ENCODE measurements at regions not wholly inside any gene's neighbourhood (a gene's known extent, or its start where the extent isn't known, plus 50 kb on each side); places are given as distances from the start of the nearest gene placed in this dataset.
"Not testable (repeated sequence)": the region's sequence is repeated elsewhere in the genome, so short reads cannot be mapped to it uniquely, and the experiment has no call there.

DNA sequence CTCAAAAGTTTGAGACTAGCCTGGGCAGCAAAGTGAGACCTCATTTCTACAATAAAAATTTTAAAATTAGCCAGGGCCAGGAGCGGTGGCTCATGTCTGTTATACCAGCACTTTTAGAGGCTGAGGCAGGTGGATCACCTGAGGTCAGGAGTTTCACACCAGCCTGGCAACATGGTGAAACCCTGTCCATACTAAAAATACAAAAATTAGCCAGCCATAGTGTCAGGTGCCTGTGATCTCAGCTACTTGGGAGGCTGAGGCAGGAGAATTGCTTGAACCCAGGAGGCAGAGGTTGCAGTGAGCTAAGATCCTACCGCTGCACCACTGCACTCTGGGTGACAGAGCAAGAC, 85.1 kb upstream of the MAP4 start:
- not testable (repeated sequence) for TF ChIP-seq CTCF (IDR thresholded peaks at IDR 0.05); ESRRA (CRISPR knock-in tag; IDR thresholded peaks at IDR 0.05; ENCODE audit: borderline replicate concordance); NFE2L1 (CRISPR knock-in tag; IDR thresholded peaks at IDR 0.05); NR3C1 (CRISPR knock-in tag; conservative IDR thresholded peaks at IDR 0.05; ENCODE audit: low read depth); FOXP1 (CRISPR knock-in tag; IDR thresholded peaks at IDR 0.05; ENCODE audit: borderline replicate concordance); ATF1 (CRISPR knock-in tag; IDR thresholded peaks at IDR 0.05); MLX (CRISPR knock-in tag; IDR thresholded peaks at IDR 0.05)
- TF ChIP-seq, protein P1, sequence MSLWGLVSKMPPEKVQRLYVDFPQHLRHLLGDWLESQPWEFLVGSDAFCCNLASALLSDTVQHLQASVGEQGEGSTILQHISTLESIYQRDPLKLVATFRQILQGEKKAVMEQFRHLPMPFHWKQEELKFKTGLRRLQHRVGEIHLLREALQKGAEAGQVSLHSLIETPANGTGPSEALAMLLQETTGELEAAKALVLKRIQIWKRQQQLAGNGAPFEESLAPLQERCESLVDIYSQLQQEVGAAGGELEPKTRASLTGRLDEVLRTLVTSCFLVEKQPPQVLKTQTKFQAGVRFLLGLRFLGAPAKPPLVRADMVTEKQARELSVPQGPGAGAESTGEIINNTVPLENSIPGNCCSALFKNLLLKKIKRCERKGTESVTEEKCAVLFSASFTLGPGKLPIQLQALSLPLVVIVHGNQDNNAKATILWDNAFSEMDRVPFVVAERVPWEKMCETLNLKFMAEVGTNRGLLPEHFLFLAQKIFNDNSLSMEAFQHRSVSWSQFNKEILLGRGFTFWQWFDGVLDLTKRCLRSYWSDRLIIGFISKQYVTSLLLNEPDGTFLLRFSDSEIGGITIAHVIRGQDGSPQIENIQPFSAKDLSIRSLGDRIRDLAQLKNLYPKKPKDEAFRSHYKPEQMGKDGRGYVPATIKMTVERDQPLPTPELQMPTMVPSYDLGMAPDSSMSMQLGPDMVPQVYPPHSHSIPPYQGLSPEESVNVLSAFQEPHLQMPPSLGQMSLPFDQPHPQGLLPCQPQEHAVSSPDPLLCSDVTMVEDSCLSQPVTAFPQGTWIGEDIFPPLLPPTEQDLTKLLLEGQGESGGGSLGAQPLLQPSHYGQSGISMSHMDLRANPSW (CRISPR knock-in tag; conservative IDR thresholded peaks at IDR 0.05; ENCODE audit: low read depth) = not testable (repeated sequence)

Data from WTC11 (cell line).